ENCODE measurements at regions not wholly inside any gene's neighbourhood (a gene's known extent, or its start where the extent isn't known, plus 50 kb on each side); places are given as distances from the start of the nearest gene placed in this dataset.

DNA sequence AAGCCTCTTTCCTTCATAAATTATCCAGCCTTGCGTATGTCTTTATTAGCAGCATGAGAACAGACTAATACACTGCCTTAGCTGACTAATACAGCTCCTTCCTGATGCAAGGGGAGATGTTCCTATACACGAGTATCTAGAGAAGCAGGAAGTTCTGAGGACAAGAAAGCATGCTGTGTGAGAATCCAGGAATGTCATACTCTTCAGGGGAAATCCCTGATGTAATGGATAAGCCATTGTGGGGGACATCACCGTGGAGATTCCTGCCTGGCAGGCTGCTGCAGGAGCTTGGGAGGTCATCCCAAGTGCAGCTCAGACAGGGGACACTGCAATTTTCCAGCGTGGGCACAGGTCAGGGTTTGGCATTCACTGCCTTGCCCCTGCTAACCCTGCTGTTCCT is 476.9 kb downstream of the NR2F2 start (continued):
- TF ChIP-seq KLF13 (tag; IDR thresholded peaks at IDR 0.05; ENCODE audit: borderline replicate concordance, low read depth) (no peak), NFATC3 (IDR thresholded peaks at IDR 0.05) (no peak), ZNF232 (CRISPR knock-in tag; IDR thresholded peaks at IDR 0.05) (no peak)

DNA sequence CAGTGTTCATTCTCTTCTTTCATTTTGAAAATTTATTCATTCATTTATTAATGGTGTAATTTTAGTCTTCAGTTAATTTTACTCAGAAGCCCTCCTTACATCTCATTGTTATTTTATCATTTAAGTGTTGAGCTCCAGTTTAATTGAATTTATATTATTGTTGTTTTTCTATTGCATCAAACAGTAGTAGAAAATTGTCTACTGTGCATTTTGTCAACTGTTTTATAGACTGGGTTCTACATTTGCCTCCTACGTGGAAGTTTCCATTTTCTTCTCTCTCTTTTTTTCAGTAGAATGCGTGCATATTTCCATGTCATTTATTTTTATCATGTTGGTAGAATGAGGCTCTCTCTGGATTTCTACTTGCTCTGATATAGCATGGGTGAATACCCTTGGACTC is 487.4 kb downstream of the NR2F2 start:
- TF ChIP-seq PHB2 (IDR thresholded peaks at IDR 0.05; ENCODE audit: low read depth) (no peak), PHF21A (IDR thresholded peaks at IDR 0.05; ENCODE audit: borderline replicate concordance, low read depth) (no peak), ZNF316 (IDR thresholded peaks at IDR 0.05) (peak; percentile 41; the same call in 1 of the 2 replicates)
- H2AFZ ChIP-seq (ENCODE audit: low read depth, low read length): no peak overlapping the region
- H3K9me1 ChIP-seq (ENCODE audit: control insufficient read depth, insufficient read depth, low read length): no peaks in the 10 kb centered on the region
- no peaks in the 10 kb centered on the region for H3K36me3 ChIP-seq (ENCODE audit: control insufficient read depth, insufficient read depth, low read length)
- DNase-seq (ENCODE audit: extremely low read depth in 1 of 4, low spot score in 3 of 4): no peak
- ChIA-PET CTCF (ENCODE audit: low intra/inter-chr PET ratio) (no interaction called here), POLR2A (no interaction called here)
- no peak for FAIRE-seq
- H3K4me1 ChIP-seq (replicated peaks in 1 of 2; ENCODE audit: control insufficient read depth in 2 of 2, insufficient read depth in 2 of 2, low read length in 2 of 2): no peaks in the 10 kb centered on the region
- BruUV-seq (replicated peaks): no TSS peak
- no peak for ATAC-seq
- no peaks in the 10 kb centered on the region for H4K20me1 ChIP-seq (replicated peaks; ENCODE audit: control insufficient read depth, insufficient read depth, low read length)
- intact Hi-C loops (cut with micrococcal nuclease): no loop called here
- in situ Hi-C loops (cut with MboI): no loop called here
- no peak overlapping the region for H3K27ac ChIP-seq (ENCODE audit: extremely low read depth, low read depth, low read length)
- H3K9me3 ChIP-seq (replicated peaks; ENCODE audit: control insufficient read depth, insufficient read depth, low read depth, low read length): no peaks in the 10 kb centered on the region
- no peak overlapping the region for H3K4me2 ChIP-seq (ENCODE audit: insufficient read depth, low read length)
- no peak overlapping the region for H3K9ac ChIP-seq (ENCODE audit: insufficient read depth in 1 of 2, low read depth in 2 of 2, low read length in 2 of 2)
- H3K4me3 ChIP-seq: no peak overlapping the region
- no peaks in the 10 kb centered on the region for H3K27me3 ChIP-seq (ENCODE audit: control insufficient read depth in 2 of 2, insufficient read depth in 2 of 2, low read length in 2 of 2)
- WGBS (ENCODE audit: insufficient coverage, low coverage, missing lambda C conversion rate): 3% methylated on average over 2 of the region's 2 CpGs
- H3K79me2 ChIP-seq (ENCODE audit: control insufficient read depth, insufficient read depth, low read length): no peaks in the 10 kb centered on the region

DNA sequence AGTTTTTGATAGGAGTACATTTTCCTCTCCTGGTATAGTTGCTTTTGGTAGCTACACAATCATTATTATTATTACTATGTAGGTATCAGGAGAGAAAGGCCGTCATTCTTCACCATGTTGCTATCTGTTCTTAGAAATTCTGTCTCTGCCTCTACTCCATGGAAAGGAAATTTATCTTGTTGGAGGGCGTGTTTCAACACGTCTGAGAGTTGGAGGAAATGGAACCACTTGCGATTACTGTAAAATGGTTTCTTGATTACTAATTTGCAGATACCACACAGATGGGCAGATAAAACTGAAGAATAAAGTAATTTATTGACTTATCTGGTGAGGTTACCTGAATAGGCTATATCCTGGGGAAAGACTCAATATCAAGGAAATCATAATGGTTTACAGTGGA is 488.4 kb downstream of the NR2F2 start:
- Histone ChIP-seq H3K9ac (ENCODE audit: insufficient read depth in 1 of 2, low read depth in 2 of 2, low read length in 2 of 2) (no peak overlapping the region), H3K27ac (ENCODE audit: extremely low read depth, low read depth, low read length) (no peak overlapping the region), H3K4me1 (replicated peaks in 1 of 2; ENCODE audit: control insufficient read depth in 2 of 2, insufficient read depth in 2 of 2, low read length in 2 of 2) (no peaks in the 10 kb centered on the region), H3K9me1 (ENCODE audit: control insufficient read depth, insufficient read depth, low read length) (no peaks in the 10 kb centered on the region), H3K36me3 (ENCODE audit: control insufficient read depth, insufficient read depth, low read length) (no peaks in the 10 kb centered on the region), H2AFZ (ENCODE audit: low read depth, low read length) (no peak overlapping the region), H4K20me1 (replicated peaks; ENCODE audit: control insufficient read depth, insufficient read depth, low read length) (no peaks in the 10 kb centered on the region), H3K4me2 (ENCODE audit: insufficient read depth, low read length) (no peak overlapping the region), H3K27me3 (ENCODE audit: control insufficient read depth in 2 of 2, insufficient read depth in 2 of 2, low read length in 2 of 2) (no peaks in the 10 kb centered on the region), H3K79me2 (ENCODE audit: control insufficient read depth, insufficient read depth, low read length) (no peaks in the 10 kb centered on the region), H3K4me3 (no peak overlapping the region), H3K9me3 (replicated peaks; ENCODE audit: control insufficient read depth, insufficient read depth, low read depth, low read length) (no peaks in the 10 kb centered on the region)
- no TSS peak for BruUV-seq (replicated peaks)
- ChIA-PET CTCF (ENCODE audit: low intra/inter-chr PET ratio) (no interaction called here), POLR2A (no interaction called here)
- no peak for TF ChIP-seq CUX1 (CRISPR knock-in tag; IDR thresholded peaks at IDR 0.05)
- in situ Hi-C loops (cut with MboI): no loop called here
- intact Hi-C loops (cut with micrococcal nuclease): no loop called here
- FAIRE-seq (no peak), ATAC-seq (no peak), DNase-seq (ENCODE audit: extremely low read depth in 1 of 4, low spot score in 3 of 4) (no peak)
- WGBS (ENCODE audit: insufficient coverage, low coverage, missing lambda C conversion rate): 0% methylated on average over 4 of the region's 4 CpGs

Measured in K562 (cell line).